ENCODE measurements at regions not wholly inside any gene's neighbourhood (a gene's known extent, or its start where the extent isn't known, plus 50 kb on each side); places are given as distances from the start of the nearest gene placed in this dataset.

GRCh38 chr3:59408047-59408624, 358.3 kb upstream of the CFAP20DC start:
- Histone ChIP-seq H3K27me3 (ENCODE audit: control insufficient read depth, insufficient read depth, low read length, poor library complexity, severe bottlenecking) (peaks cover 4% of the 10 kb centered on the region), H3K4me1 (ENCODE audit: control insufficient read depth, insufficient read depth, low read length) (no peaks in the 10 kb centered on the region), H3K9ac (ENCODE audit: extremely low read depth, low read length, poor library complexity, severe bottlenecking) (no peak overlapping the region), H3K4me3 (ENCODE audit: low read length) (no peak overlapping the region), H3K27ac (ENCODE audit: low read depth, low read length) (no peak overlapping the region), H3K9me3 (ENCODE audit: control insufficient read depth, low read length) (no peaks in the 10 kb centered on the region), H3K36me3 (ENCODE audit: control insufficient read depth, insufficient read depth, low read length) (no peaks in the 10 kb centered on the region)
- H3K27ac Mint-ChIP-seq = no peak overlapping the region
- peaks cover 9% of the 10 kb centered on the region for H3K27me3 Mint-ChIP-seq (ENCODE audit: insufficient read depth)
- no peaks in the 10 kb centered on the region for H3K36me3 Mint-ChIP-seq (ENCODE audit: low read depth)
- 76 to 100% methylated on average over 2 of the region's 2 CpGs for whole genome bisulfite sequencing, 2 experiments (ENCODE audit: insufficient coverage in 1 of 2, insufficient read length in 1 of 2)
- H3K9me3 Mint-ChIP-seq = no peaks in the 10 kb centered on the region
- no peaks in the 10 kb centered on the region for H3K4me1 Mint-ChIP-seq
- TF ChIP-seq, protein P1, sequence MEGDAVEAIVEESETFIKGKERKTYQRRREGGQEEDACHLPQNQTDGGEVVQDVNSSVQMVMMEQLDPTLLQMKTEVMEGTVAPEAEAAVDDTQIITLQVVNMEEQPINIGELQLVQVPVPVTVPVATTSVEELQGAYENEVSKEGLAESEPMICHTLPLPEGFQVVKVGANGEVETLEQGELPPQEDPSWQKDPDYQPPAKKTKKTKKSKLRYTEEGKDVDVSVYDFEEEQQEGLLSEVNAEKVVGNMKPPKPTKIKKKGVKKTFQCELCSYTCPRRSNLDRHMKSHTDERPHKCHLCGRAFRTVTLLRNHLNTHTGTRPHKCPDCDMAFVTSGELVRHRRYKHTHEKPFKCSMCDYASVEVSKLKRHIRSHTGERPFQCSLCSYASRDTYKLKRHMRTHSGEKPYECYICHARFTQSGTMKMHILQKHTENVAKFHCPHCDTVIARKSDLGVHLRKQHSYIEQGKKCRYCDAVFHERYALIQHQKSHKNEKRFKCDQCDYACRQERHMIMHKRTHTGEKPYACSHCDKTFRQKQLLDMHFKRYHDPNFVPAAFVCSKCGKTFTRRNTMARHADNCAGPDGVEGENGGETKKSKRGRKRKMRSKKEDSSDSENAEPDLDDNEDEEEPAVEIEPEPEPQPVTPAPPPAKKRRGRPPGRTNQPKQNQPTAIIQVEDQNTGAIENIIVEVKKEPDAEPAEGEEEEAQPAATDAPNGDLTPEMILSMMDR (conservative IDR thresholded peaks at IDR 0.05) = no peak
- H3K4me3 Mint-ChIP-seq = no peak overlapping the region
- DNase-seq = no peak

GRCh38 chr3:59407425-59407824, 357.6 kb upstream of the CFAP20DC start:
- Mint-ChIP-seq H3K4me1 (no peaks in the 10 kb centered on the region), H3K36me3 (ENCODE audit: low read depth) (no peaks in the 10 kb centered on the region), H3K27ac (no peak overlapping the region), H3K4me3 (no peak overlapping the region), H3K27me3 (ENCODE audit: insufficient read depth) (peaks cover 5% of the 10 kb centered on the region), H3K9me3 (no peaks in the 10 kb centered on the region)
- H3K9ac ChIP-seq (ENCODE audit: extremely low read depth, low read length, poor library complexity, severe bottlenecking) = no peak overlapping the region
- no peaks in the 10 kb centered on the region for H3K9me3 ChIP-seq (ENCODE audit: control insufficient read depth, low read length)
- H3K36me3 ChIP-seq (ENCODE audit: control insufficient read depth, insufficient read depth, low read length) = no peaks in the 10 kb centered on the region
- 90 to 94% methylated on average over 2 to 5 of the region's 5 CpGs for WGBS, 2 experiments (ENCODE audit: insufficient coverage in 1 of 2, insufficient read length in 1 of 2)
- peaks cover 4% of the 10 kb centered on the region for H3K27me3 ChIP-seq (ENCODE audit: control insufficient read depth, insufficient read depth, low read length, poor library complexity, severe bottlenecking)
- peak; percentile 50 for DNase-seq
- TF ChIP-seq, protein P1 (conservative IDR thresholded peaks at IDR 0.05) = no peak
- no peak overlapping the region for H3K4me3 ChIP-seq (ENCODE audit: low read length)
- no peaks in the 10 kb centered on the region for H3K4me1 ChIP-seq (ENCODE audit: control insufficient read depth, insufficient read depth, low read length)
- H3K27ac ChIP-seq (ENCODE audit: low read depth, low read length) = no peak overlapping the region

GRCh38 chr3:59406943-59407342, 357.1 kb upstream of the CFAP20DC start:
- Mint-ChIP-seq H3K36me3 (ENCODE audit: low read depth) (no peaks in the 10 kb centered on the region), H3K4me1 (no peaks in the 10 kb centered on the region), H3K27me3 (ENCODE audit: insufficient read depth) (peaks cover 5% of the 10 kb centered on the region), H3K27ac (no peak overlapping the region), H3K4me3 (no peak overlapping the region), H3K9me3 (no peaks in the 10 kb centered on the region)
- Histone ChIP-seq H3K27me3 (ENCODE audit: control insufficient read depth, insufficient read depth, low read length, poor library complexity, severe bottlenecking) (peaks cover 4% of the 10 kb centered on the region), H3K36me3 (ENCODE audit: control insufficient read depth, insufficient read depth, low read length) (no peaks in the 10 kb centered on the region), H3K4me3 (ENCODE audit: low read length) (no peak overlapping the region), H3K9me3 (ENCODE audit: control insufficient read depth, low read length) (no peaks in the 10 kb centered on the region), H3K4me1 (ENCODE audit: control insufficient read depth, insufficient read depth, low read length) (no peaks in the 10 kb centered on the region), H3K27ac (ENCODE audit: low read depth, low read length) (no peak overlapping the region), H3K9ac (ENCODE audit: extremely low read depth, low read length, poor library complexity, severe bottlenecking) (no peak overlapping the region)
- WGBS, 2 experiments (ENCODE audit: insufficient coverage in 1 of 2, insufficient read length in 1 of 2) = 89 to 100% methylated on average over 1 to 2 of the region's 2 CpGs
- TF ChIP-seq, protein P1 (conservative IDR thresholded peaks at IDR 0.05) = no peak
- DNase-seq = no peak

All from endodermal cell (in vitro differentiated cells).